ENCODE measurements at regions not wholly inside any gene's neighbourhood (a gene's known extent, or its start where the extent isn't known, plus 50 kb on each side); places are given as distances from the start of the nearest gene placed in this dataset.
A peak's percentile ranks its signal among the peaks of the same experiment; 100 is the strongest.

DNA sequence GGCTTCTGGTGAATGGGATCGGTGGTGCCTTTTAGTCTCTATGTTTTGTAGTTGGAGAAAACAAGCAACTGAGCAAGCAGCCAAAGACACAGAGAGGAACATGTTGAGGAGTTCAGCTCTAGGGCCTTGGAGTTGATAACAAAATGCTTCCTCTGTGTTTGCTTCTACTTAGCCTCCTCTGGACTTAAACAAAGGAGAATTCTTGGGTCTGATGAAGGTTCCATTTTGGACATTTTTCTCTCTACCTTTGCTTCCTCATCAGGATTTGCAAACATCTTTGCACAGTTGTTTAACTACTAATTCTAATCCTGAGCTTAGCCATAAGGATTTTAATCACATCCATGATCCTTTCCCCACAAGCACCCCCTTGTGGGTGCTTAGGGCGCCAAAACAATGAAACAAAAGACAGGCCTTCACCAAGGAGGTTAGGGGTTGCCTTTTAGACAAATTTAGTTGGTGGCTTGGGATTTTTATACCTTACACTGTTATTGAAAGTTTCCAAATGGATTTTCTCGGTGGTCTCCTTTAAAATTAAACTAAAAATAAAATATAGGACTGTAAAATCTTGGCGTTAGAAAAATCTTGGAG is 148.5 kb upstream of the SATB2 start:
- DNase-seq (ENCODE audit: low read depth) = peak; percentile 4
- TF ChIP-seq, protein P1, sequence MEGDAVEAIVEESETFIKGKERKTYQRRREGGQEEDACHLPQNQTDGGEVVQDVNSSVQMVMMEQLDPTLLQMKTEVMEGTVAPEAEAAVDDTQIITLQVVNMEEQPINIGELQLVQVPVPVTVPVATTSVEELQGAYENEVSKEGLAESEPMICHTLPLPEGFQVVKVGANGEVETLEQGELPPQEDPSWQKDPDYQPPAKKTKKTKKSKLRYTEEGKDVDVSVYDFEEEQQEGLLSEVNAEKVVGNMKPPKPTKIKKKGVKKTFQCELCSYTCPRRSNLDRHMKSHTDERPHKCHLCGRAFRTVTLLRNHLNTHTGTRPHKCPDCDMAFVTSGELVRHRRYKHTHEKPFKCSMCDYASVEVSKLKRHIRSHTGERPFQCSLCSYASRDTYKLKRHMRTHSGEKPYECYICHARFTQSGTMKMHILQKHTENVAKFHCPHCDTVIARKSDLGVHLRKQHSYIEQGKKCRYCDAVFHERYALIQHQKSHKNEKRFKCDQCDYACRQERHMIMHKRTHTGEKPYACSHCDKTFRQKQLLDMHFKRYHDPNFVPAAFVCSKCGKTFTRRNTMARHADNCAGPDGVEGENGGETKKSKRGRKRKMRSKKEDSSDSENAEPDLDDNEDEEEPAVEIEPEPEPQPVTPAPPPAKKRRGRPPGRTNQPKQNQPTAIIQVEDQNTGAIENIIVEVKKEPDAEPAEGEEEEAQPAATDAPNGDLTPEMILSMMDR (conservative IDR thresholded peaks at IDR 0.05; ENCODE audit: low read depth, low read length) = peak; percentile 62
- no peak overlapping the region for H3K4me3 ChIP-seq (ENCODE audit: low read length)

DNA sequence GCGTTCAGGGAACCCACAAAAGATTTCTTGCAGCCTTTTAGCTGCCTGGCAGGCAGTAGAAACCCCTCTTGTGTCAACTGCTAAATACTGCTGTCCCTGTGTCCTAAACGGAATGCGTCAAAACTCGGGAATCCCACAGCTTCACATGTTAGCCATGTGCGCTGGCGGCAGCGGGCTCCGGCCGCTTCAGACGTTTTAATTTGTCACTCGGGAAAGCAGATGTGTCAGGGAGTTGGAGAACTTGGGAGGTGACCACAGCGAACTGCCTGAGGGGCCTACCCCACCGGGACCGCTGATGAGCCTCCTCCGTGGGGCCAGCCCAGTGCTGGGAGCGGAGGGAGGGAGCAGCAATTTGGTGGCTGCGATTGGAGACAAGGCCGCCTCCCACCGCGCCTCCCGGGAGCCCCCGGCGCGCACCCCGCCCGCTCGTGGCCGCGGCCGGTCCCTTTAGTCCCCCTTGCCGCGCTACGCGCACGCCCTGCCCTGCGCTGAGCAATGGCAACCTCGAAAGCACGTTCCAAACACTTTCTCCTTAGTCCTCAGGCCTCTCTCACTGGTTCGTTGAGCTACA is 146.1 kb upstream of the SATB2 start:
- H3K4me3 ChIP-seq (ENCODE audit: low read length) = no peak overlapping the region
- TF ChIP-seq, protein P1 (conservative IDR thresholded peaks at IDR 0.05; ENCODE audit: low read depth, low read length) = no peak
- no peak for DNase-seq (ENCODE audit: low read depth)

DNA sequence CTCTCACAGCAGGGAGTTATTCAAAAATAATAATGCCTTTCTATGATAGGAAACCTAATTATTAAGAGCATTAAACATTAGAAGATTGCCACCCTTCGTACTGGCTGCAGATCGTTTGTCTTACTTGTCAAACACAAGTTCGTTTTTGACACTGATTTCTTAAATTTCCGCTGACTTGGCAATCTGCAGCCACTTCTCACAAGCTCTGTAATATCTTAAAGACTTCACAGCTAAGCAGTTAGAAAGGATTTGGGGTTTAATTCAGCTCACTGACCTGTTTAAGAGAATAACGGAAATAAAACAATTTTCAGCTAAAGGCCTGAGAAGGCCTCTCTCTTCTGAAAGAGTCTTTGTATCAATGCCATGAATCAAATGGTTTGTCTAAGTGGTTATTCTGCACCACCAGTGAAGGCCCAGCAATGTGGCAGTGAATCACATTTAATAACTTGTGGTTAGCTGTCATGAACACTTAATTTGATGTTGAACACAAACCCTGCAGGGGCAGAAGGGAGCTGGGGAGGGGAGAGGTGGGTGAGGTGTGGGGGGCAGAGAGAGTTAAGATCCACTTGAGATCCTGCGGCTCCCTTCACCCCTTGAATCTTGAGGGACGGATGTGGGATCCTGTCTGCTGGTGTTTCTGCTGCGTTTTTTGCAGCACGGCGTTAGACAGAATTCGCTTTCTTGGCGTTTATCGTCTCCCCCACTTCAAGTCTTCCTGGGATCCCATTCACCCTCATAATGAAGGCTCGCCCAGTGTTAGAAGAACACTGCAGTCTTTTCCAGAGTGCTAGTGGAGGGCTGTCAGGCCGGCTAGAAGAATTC is 145.4 kb upstream of the SATB2 start:
- H3K4me3 ChIP-seq (ENCODE audit: low read length) = no peak overlapping the region
- DNase-seq (ENCODE audit: low read depth) = peak; percentile 80
- TF ChIP-seq, protein P1 (conservative IDR thresholded peaks at IDR 0.05; ENCODE audit: low read depth, low read length) = no peak

DNA sequence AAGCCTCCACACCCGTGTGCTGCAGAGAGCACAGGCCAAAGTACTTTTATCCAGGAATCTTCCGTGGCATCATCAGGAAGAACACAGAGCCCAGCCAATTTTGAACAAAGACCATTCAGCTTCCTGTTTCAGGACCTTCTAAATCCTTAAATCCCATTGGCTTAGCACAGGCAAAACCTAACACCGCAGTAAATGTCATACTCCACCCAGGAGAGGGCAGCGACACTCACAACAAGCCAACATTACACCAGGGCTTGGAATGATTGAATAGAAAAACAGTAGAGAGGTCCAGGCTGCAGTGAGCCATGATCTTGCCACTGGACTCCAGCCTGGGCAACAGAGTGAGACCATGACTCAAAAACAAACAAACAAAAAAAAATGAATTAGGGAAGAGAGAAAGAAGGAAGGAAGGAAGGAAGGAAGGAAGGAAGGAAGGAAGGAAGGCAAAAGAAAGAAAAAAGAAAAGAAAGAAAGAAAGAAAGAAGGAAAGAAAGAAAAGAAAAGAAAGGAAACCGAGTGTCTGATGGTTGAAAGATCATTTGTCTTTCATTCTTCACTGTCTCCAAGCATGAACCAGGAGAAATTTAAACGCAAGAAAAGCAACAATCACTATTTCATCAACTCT is 144.6 kb upstream of the SATB2 start:
- peak; percentile 7 for DNase-seq (ENCODE audit: low read depth)

DNA sequence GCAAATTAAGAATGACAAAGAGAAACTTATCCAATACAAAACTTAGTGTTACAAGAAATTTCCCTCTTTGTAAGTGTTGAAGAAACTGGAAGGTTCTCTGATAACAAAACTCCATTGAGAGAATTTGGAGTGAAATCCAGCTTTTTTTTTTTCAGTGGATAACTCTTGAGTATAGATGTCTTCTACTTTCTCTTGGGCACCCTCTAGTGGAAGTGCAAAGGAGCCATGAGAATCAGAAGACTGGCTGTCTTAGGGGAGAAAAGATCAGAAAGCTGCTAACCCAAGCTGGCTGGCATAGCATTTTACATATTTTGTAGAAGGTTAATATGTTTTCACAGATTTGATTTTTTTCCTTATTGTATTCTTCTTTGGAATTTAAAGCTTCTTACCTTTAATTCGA is 138.8 kb upstream of the SATB2 start:
- no peak for DNase-seq (ENCODE audit: low read depth)
- TF ChIP-seq, protein P1 (conservative IDR thresholded peaks at IDR 0.05; ENCODE audit: low read depth, low read length) = peak; percentile 67

More for the DNA sequence above, 144.6 kb upstream of the SATB2 start:
- TF ChIP-seq, protein P1 (conservative IDR thresholded peaks at IDR 0.05; ENCODE audit: low read depth, low read length) = peak; percentile 35
- H3K4me3 ChIP-seq (ENCODE audit: low read length) = no peak overlapping the region

DNA sequence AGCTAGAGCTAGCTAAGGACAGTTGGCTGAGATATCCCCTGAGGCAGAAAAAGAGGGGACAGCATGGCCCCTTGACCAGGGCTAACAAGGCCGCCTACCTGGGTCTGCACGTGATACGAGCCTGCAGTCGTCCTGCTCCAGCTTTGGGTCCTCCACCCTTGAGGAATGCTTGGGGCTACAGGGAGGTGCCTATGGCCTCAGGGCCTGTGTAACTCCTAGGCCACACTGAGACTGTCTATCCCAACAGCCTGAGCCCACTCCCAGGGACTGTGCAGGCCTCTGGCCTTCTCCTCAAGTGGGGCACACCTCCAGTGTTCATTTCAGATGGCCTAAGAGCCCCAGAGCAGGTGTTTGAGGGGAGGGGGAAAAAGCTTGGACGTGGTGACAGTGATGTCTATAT is 136.7 kb upstream of the SATB2 start:
- H3K4me3 ChIP-seq (ENCODE audit: low read length) = no peak overlapping the region
- no peak for DNase-seq (ENCODE audit: low read depth)
- TF ChIP-seq, protein P1 (conservative IDR thresholded peaks at IDR 0.05; ENCODE audit: low read depth, low read length) = no peak

More for the DNA sequence above, 138.8 kb upstream of the SATB2 start:
- no peak overlapping the region for H3K4me3 ChIP-seq (ENCODE audit: low read length)
